ENCODE measurements at regions not wholly inside any gene's neighbourhood (a gene's known extent, or its start where the extent isn't known, plus 50 kb on each side); places are given as distances from the start of the nearest gene placed in this dataset.

DNA sequence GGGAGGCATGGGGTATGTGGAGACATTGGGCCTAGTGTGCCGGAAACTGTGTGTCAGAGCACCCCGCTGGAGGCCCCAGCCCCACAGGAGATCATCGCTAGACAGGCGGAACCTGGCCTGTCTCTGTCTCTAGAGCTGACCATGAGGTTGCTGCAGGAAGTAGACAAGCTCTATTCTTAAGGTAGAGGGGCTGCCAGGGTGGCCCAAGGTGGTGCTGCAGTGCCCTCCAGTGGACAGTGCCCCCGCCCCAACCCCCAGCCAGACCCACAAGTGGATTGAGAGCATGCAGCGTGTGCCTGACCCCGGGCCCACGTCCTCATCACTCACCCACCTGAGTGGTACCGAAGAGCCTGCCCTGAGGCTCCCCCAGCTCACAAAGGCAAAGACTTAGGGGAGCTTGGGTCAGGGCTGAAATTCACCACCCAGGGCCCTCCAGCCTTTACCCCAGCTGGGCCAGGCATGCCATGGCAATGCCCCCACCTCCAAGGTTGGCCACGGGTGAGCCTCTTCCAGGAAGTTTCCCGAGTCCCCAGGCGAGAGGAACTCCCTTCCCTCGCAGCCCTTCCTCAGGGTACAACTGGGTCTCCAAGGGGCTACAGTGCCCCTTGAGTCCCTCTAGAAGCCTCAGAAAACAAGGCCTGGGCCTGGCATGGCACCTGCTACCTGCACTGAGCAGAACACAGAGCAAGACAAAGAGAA, 155.0 kb downstream of the TTC32 start:
- Histone ChIP-seq H3K9me3 (no peaks in the 10 kb centered on the region), H3K27me3 (replicated peaks in 1 of 7) (peaks cover 0 to 17% (median 0%) of the 10 kb centered on the region in 7 donors), H3K4me3 (no peak overlapping the region), H3K4me1 (no peaks in the 10 kb centered on the region), H3K27ac (no peak overlapping the region), H3K36me3 (no peaks in the 10 kb centered on the region)
- DNase-seq, result no peak
- WGBS, 5 donors, result 73 to 85% (median 81%) methylated on average over 6 to 13 of the region's 13 CpGs
- TF ChIP-seq POLR2AphosphoS5 (IDR thresholded peaks at IDR 0.05) (no peak), POLR2A (IDR thresholded peaks at IDR 0.05) (no peak), CTCF (IDR thresholded peaks at IDR 0.05 in 8 of 11, conservative IDR thresholded peaks at IDR 0.05 in 3 of 11) (no peak)
- intact Hi-C loops (cut with DNase I; ENCODE audit: low total_unique reads), result no loop called here

- no peak for DNase-seq
- no peak overlapping the region for H3K4me3 ChIP-seq
- H3K36me3 ChIP-seq, result no peaks in the 10 kb centered on the region
- intact Hi-C loops (cut with DNase I; ENCODE audit: low total_unique reads), result no loop called here
- no peaks in the 10 kb centered on the region for H3K4me1 ChIP-seq
- peaks cover 0 to 14% (median 0%) of the 10 kb centered on the region in 7 donors for H3K27me3 ChIP-seq (replicated peaks in 1 of 7)
- no peak for TF ChIP-seq CTCF (IDR thresholded peaks at IDR 0.05 in 8 of 11, conservative IDR thresholded peaks at IDR 0.05 in 3 of 11)
- TF ChIP-seq POLR2AphosphoS5 (IDR thresholded peaks at IDR 0.05), result no peak
- no peak for TF ChIP-seq POLR2A (IDR thresholded peaks at IDR 0.05)
- 64 to 82% (median 69%) methylated on average over 8 of the region's 8 CpGs for WGBS, 5 donors
- peaks cover 0 to 5% (median under 1%) of the 10 kb centered on the region in 8 donors for H3K9me3 ChIP-seq
- no peak overlapping the region for H3K27ac ChIP-seq
Observed at GRCh38 chr2:19746137-19746600, 155.6 kb downstream of the TTC32 start.

DNA sequence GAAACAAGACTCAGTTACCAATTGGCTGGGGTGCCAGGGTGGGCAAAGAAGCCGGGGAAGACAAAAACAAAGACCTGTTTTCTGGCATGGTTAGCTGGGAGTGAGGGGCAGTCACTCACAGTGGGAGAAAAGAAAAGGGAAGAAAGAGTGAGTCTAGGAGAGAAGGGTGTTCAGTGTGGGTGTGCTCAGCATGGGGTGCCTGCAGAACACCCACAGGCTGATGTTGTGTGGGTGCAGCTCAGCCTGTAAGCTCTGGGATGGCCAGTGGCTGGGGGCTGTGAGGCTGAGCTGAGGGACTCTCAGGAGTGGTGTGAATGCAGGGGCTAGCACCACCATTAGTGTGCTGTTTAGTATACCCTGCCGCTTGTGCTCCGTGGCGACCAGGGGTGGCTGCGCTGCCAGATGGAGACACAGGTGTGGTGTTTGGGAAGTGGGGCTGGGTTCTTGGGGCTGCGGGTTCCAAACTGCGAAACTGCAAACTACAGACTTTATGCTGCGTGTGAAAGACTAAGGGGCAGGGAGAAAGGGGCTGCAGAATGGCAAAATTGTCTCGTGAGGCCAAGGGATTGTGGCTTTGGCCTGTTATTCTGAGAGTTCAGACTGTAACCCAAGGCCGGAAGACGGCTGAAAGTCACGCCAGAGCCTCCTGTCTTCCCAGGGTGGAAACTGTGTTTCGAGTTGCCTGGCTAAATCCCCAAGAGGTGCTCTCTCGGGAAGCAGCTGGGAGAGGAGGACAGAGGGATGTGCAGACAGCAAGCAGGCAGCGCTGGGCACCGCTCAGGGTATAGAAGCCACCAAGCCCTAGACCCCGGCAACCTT, 156.3 kb downstream of the TTC32 start:
- WGBS, 5 donors, result 87 to 95% (median 89%) methylated on average over 17 of the region's 17 CpGs
- DNase-seq, result no peak

More for the DNA sequence above, 156.3 kb downstream of the TTC32 start:
- no peak overlapping the region for H3K4me3 ChIP-seq
- no peaks in the 10 kb centered on the region for H3K36me3 ChIP-seq
- no peak overlapping the region for H3K27ac ChIP-seq
- H3K4me1 ChIP-seq, result no peaks in the 10 kb centered on the region
- peaks cover 0 to 8% (median 0%) of the 10 kb centered on the region in 7 donors for H3K27me3 ChIP-seq (replicated peaks in 1 of 7)
- intact Hi-C loops (cut with DNase I; ENCODE audit: low total_unique reads), result no loop called here
- TF ChIP-seq POLR2A (IDR thresholded peaks at IDR 0.05), result no peak
- TF ChIP-seq POLR2AphosphoS5 (IDR thresholded peaks at IDR 0.05), result no peak
- TF ChIP-seq CTCF (IDR thresholded peaks at IDR 0.05 in 8 of 11, conservative IDR thresholded peaks at IDR 0.05 in 3 of 11), result no peak
- H3K9me3 ChIP-seq, result peaks cover 0 to 12% (median 2%) of the 10 kb centered on the region in 8 donors
